ENCODE measurements at regions not wholly inside any gene's neighbourhood (a gene's known extent, or its start where the extent isn't known, plus 50 kb on each side); places are given as distances from the start of the nearest gene placed in this dataset.

- Histone ChIP-seq H3K4me1 (ENCODE audit: control insufficient read depth, extremely low read depth, insufficient read depth, low read length) (no peaks in the 10 kb centered on the region), H3K4me2 (ENCODE audit: control insufficient read depth, extremely low read depth, insufficient read depth, low read depth, low read length) (no peak overlapping the region), H3K4me3 (ENCODE audit: control insufficient read depth in 2 of 3, extremely low read depth in 1 of 3, insufficient read depth in 2 of 3, low read depth in 1 of 3, low read length in 3 of 3) (no peak overlapping the region), H3K9ac (ENCODE audit: control insufficient read depth, extremely low read depth, insufficient read depth, low read length) (no peak overlapping the region), H3K27me3 (ENCODE audit: control insufficient read depth, extremely low read depth, insufficient read depth, low read length) (no peaks in the 10 kb centered on the region), H2AFZ (ENCODE audit: control insufficient read depth, low read length) (no peak overlapping the region), H3K9me3 (ENCODE audit: control insufficient read depth, low read depth, low read length) (no peaks in the 10 kb centered on the region), H3K9me1 (ENCODE audit: control insufficient read depth, extremely low read depth, insufficient read depth, low read length) (no peaks in the 10 kb centered on the region), H4K20me1 (ENCODE audit: control insufficient read depth, extremely low read depth, insufficient read depth, low read length) (no peaks in the 10 kb centered on the region), H3K36me3 (ENCODE audit: control insufficient read depth in 2 of 2, extremely low read depth in 1 of 2, insufficient read depth in 2 of 2, low read length in 2 of 2) (no peaks in the 10 kb centered on the region), H3K79me2 (ENCODE audit: control insufficient read depth, insufficient read depth, low read length) (no peaks in the 10 kb centered on the region), H3K27ac (ENCODE audit: control insufficient read depth, insufficient read depth, low read length) (no peak overlapping the region)
- TF ChIP-seq CTCF (optimal IDR thresholded peaks at IDR 0.05 in 1 of 3, IDR thresholded peaks at IDR 0.05 in 1 of 3, conservative IDR thresholded peaks at IDR 0.05 in 1 of 3; ENCODE audit: extremely low read depth in 1 of 3, insufficient read depth in 2 of 3, low read length in 3 of 3) (no peak), EZH2 (IDR thresholded peaks at IDR 0.05; ENCODE audit: low read length) (no peak)
- no peak for FAIRE-seq
- dilution Hi-C loops (cut with MboI; ENCODE audit: extremely low pct_ligation_motif_present, low sequenced_read_pairs) = no loop called here
- DNase-seq (ENCODE audit: low read depth, low spot score) = no peak
Measured at GRCh38 chr12:87836190-87836589, 193.0 kb downstream of the C12orf50 start.

GRCh38 chr12:87828382-87828973, 200.7 kb downstream of the C12orf50 start:
- no peak for FAIRE-seq
- H3K79me2 ChIP-seq (ENCODE audit: control insufficient read depth, insufficient read depth, low read length) = no peaks in the 10 kb centered on the region
- H3K4me3 ChIP-seq (ENCODE audit: control insufficient read depth in 2 of 3, extremely low read depth in 1 of 3, insufficient read depth in 2 of 3, low read depth in 1 of 3, low read length in 3 of 3) = peak overlapping the region in 2 of 3 experiments; percentile 18 to 23
- H3K9ac ChIP-seq (ENCODE audit: control insufficient read depth, extremely low read depth, insufficient read depth, low read length) = peak overlapping the region; percentile 18
- TF ChIP-seq EZH2 (IDR thresholded peaks at IDR 0.05; ENCODE audit: low read length) = no peak
- no peak for TF ChIP-seq CTCF (optimal IDR thresholded peaks at IDR 0.05 in 1 of 3, IDR thresholded peaks at IDR 0.05 in 1 of 3, conservative IDR thresholded peaks at IDR 0.05 in 1 of 3; ENCODE audit: extremely low read depth in 1 of 3, insufficient read depth in 2 of 3, low read length in 3 of 3)
- H2AFZ ChIP-seq (ENCODE audit: control insufficient read depth, low read length) = peak overlapping the region; percentile 83
- peak; percentile 9 for DNase-seq (ENCODE audit: low read depth, low spot score)
- peaks cover 21% of the 10 kb centered on the region for H3K4me1 ChIP-seq (ENCODE audit: control insufficient read depth, extremely low read depth, insufficient read depth, low read length)
- H3K36me3 ChIP-seq (ENCODE audit: control insufficient read depth in 2 of 2, extremely low read depth in 1 of 2, insufficient read depth in 2 of 2, low read length in 2 of 2) = no peaks in the 10 kb centered on the region
- dilution Hi-C loops (cut with MboI; ENCODE audit: extremely low pct_ligation_motif_present, low sequenced_read_pairs) = no loop called here
- H3K27me3 ChIP-seq (ENCODE audit: control insufficient read depth, extremely low read depth, insufficient read depth, low read length) = no peaks in the 10 kb centered on the region
- H3K9me3 ChIP-seq (ENCODE audit: control insufficient read depth, low read depth, low read length) = no peaks in the 10 kb centered on the region
- peak overlapping the region; percentile 55 for H3K27ac ChIP-seq (ENCODE audit: control insufficient read depth, insufficient read depth, low read length)
- H3K9me1 ChIP-seq (ENCODE audit: control insufficient read depth, extremely low read depth, insufficient read depth, low read length) = no peaks in the 10 kb centered on the region
- H4K20me1 ChIP-seq (ENCODE audit: control insufficient read depth, extremely low read depth, insufficient read depth, low read length) = no peaks in the 10 kb centered on the region
- H3K4me2 ChIP-seq (ENCODE audit: control insufficient read depth, extremely low read depth, insufficient read depth, low read depth, low read length) = peak overlapping the region; percentile 59

All from keratinocyte (primary cell).